ENCODE measurements at regions not wholly inside any gene's neighbourhood (a gene's known extent, or its start where the extent isn't known, plus 50 kb on each side); places are given as distances from the start of the nearest gene placed in this dataset.

- H2BK15ac ChIP-seq (replicated peaks; ENCODE audit: low read depth): no peak overlapping the region
- H2AK5ac ChIP-seq (ENCODE audit: low read length): no peak overlapping the region
- H4K8ac ChIP-seq (ENCODE audit: low read depth, low read length): no peak overlapping the region
- WGBS (ENCODE audit: extremely low coverage, insufficient coverage, low lambda C conversion rate): no CpG with 5 or more reads among the region's 3 CpGs
- H3K36me3 ChIP-seq (ENCODE audit: control insufficient read depth, insufficient read depth, low read length): no peaks in the 10 kb centered on the region
- no peak overlapping the region for H3K56ac ChIP-seq (ENCODE audit: low read length)
- no peaks in the 10 kb centered on the region for H3K4me1 ChIP-seq (ENCODE audit: control insufficient read depth, low read depth, low read length)
- no peak overlapping the region for H3K18ac ChIP-seq (ENCODE audit: low read length)
- H4K5ac ChIP-seq (ENCODE audit: low read length): no peak overlapping the region
- no peak overlapping the region for H3K4me3 ChIP-seq (ENCODE audit: low read length)
- no peaks in the 10 kb centered on the region for H3K27me3 ChIP-seq (ENCODE audit: insufficient read depth, low read length, poor library complexity)
- no peak for DNase-seq
- H3K23ac ChIP-seq (ENCODE audit: low read length): no peak overlapping the region
- no peak overlapping the region for H2BK5ac ChIP-seq (ENCODE audit: low read length)
- H3K4ac ChIP-seq (ENCODE audit: low read depth, low read length): no peak overlapping the region
- H3K4me2 ChIP-seq (ENCODE audit: low read length): no peak overlapping the region
- no peaks in the 10 kb centered on the region for H3K79me1 ChIP-seq (ENCODE audit: low read length)
- no peaks in the 10 kb centered on the region for H3K79me2 ChIP-seq (ENCODE audit: control insufficient read depth, insufficient read depth, low read length)
- no peak overlapping the region for H3K27ac ChIP-seq (ENCODE audit: low read depth, low read length)
- H3K9ac ChIP-seq (ENCODE audit: low read length): no peak overlapping the region
- no peak overlapping the region for H2BK120ac ChIP-seq (ENCODE audit: low read depth, low read length)
Observed at GRCh38 chr13:100883453-100883852, 208.9 kb upstream of the TMTC4 start.

- Histone ChIP-seq H2BK15ac (replicated peaks; ENCODE audit: low read depth) (no peak overlapping the region), H2BK5ac (ENCODE audit: low read length) (no peak overlapping the region), H4K5ac (ENCODE audit: low read length) (no peak overlapping the region), H3K4ac (ENCODE audit: low read depth, low read length) (no peak overlapping the region), H3K27ac (ENCODE audit: low read depth, low read length) (no peak overlapping the region), H3K36me3 (ENCODE audit: control insufficient read depth, insufficient read depth, low read length) (no peaks in the 10 kb centered on the region), H2BK120ac (ENCODE audit: low read depth, low read length) (no peak overlapping the region), H4K8ac (ENCODE audit: low read depth, low read length) (no peak overlapping the region), H3K56ac (ENCODE audit: low read length) (no peak overlapping the region), H3K4me2 (ENCODE audit: low read length) (no peak overlapping the region), H2AK5ac (ENCODE audit: low read length) (no peak overlapping the region), H3K4me1 (ENCODE audit: control insufficient read depth, low read depth, low read length) (no peaks in the 10 kb centered on the region), H3K4me3 (ENCODE audit: low read length) (no peak overlapping the region), H3K18ac (ENCODE audit: low read length) (no peak overlapping the region), H3K23ac (ENCODE audit: low read length) (no peak overlapping the region), H3K79me2 (ENCODE audit: control insufficient read depth, insufficient read depth, low read length) (no peaks in the 10 kb centered on the region), H3K79me1 (ENCODE audit: low read length) (no peaks in the 10 kb centered on the region), H3K27me3 (ENCODE audit: insufficient read depth, low read length, poor library complexity) (no peaks in the 10 kb centered on the region), H3K9ac (ENCODE audit: low read length) (no peak overlapping the region)
- DNase-seq: no peak
- no CpG with 5 or more reads among the region's 7 CpGs for WGBS (ENCODE audit: extremely low coverage, insufficient coverage, low lambda C conversion rate)
Observed at GRCh38 chr13:100881291-100881864, 206.8 kb upstream of the TMTC4 start.

- Histone ChIP-seq H2BK5ac (ENCODE audit: low read length) (no peak overlapping the region), H3K4me3 (ENCODE audit: low read length) (no peak overlapping the region), H4K5ac (ENCODE audit: low read length) (no peak overlapping the region), H3K23ac (ENCODE audit: low read length) (no peak overlapping the region), H2BK120ac (ENCODE audit: low read depth, low read length) (no peak overlapping the region), H3K79me2 (ENCODE audit: control insufficient read depth, insufficient read depth, low read length) (no peaks in the 10 kb centered on the region), H3K27ac (ENCODE audit: low read depth, low read length) (no peak overlapping the region), H3K56ac (ENCODE audit: low read length) (no peak overlapping the region), H3K36me3 (ENCODE audit: control insufficient read depth, insufficient read depth, low read length) (no peaks in the 10 kb centered on the region), H3K4me1 (ENCODE audit: control insufficient read depth, low read depth, low read length) (no peaks in the 10 kb centered on the region), H3K9ac (ENCODE audit: low read length) (no peak overlapping the region), H3K18ac (ENCODE audit: low read length) (no peak overlapping the region), H3K4ac (ENCODE audit: low read depth, low read length) (no peak overlapping the region), H2BK15ac (replicated peaks; ENCODE audit: low read depth) (no peak overlapping the region), H3K4me2 (ENCODE audit: low read length) (no peak overlapping the region), H2AK5ac (ENCODE audit: low read length) (no peak overlapping the region), H3K27me3 (ENCODE audit: insufficient read depth, low read length, poor library complexity) (no peaks in the 10 kb centered on the region), H4K8ac (ENCODE audit: low read depth, low read length) (no peak overlapping the region), H3K79me1 (ENCODE audit: low read length) (no peaks in the 10 kb centered on the region)
- no peak for DNase-seq
- no CpG with 5 or more reads among the region's 3 CpGs for WGBS (ENCODE audit: extremely low coverage, insufficient coverage, low lambda C conversion rate)
Observed at GRCh38 chr13:100880166-100880565, 205.6 kb upstream of the TMTC4 start.

- Histone ChIP-seq H3K9ac (ENCODE audit: low read length) (no peak overlapping the region), H3K79me2 (ENCODE audit: control insufficient read depth, insufficient read depth, low read length) (no peaks in the 10 kb centered on the region), H4K5ac (ENCODE audit: low read length) (no peak overlapping the region), H2BK120ac (ENCODE audit: low read depth, low read length) (no peak overlapping the region), H3K36me3 (ENCODE audit: control insufficient read depth, insufficient read depth, low read length) (no peaks in the 10 kb centered on the region), H3K56ac (ENCODE audit: low read length) (no peak overlapping the region), H3K18ac (ENCODE audit: low read length) (no peak overlapping the region), H2BK15ac (replicated peaks; ENCODE audit: low read depth) (no peak overlapping the region), H3K4ac (ENCODE audit: low read depth, low read length) (no peak overlapping the region), H4K8ac (ENCODE audit: low read depth, low read length) (no peak overlapping the region), H3K4me2 (ENCODE audit: low read length) (no peak overlapping the region), H3K27ac (ENCODE audit: low read depth, low read length) (no peak overlapping the region), H3K27me3 (ENCODE audit: insufficient read depth, low read length, poor library complexity) (no peaks in the 10 kb centered on the region), H3K79me1 (ENCODE audit: low read length) (no peaks in the 10 kb centered on the region), H2BK5ac (ENCODE audit: low read length) (no peak overlapping the region), H3K23ac (ENCODE audit: low read length) (no peak overlapping the region), H2AK5ac (ENCODE audit: low read length) (no peak overlapping the region), H3K4me1 (ENCODE audit: control insufficient read depth, low read depth, low read length) (no peaks in the 10 kb centered on the region), H3K4me3 (ENCODE audit: low read length) (no peak overlapping the region)
- no peak for DNase-seq
- no CpG with 5 or more reads among the region's 5 CpGs for WGBS (ENCODE audit: extremely low coverage, insufficient coverage, low lambda C conversion rate)
Observed at GRCh38 chr13:100879255-100879654, 204.7 kb upstream of the TMTC4 start.

- Histone ChIP-seq H3K36me3 (ENCODE audit: control insufficient read depth, insufficient read depth, low read length) (no peaks in the 10 kb centered on the region), H4K8ac (ENCODE audit: low read depth, low read length) (no peak overlapping the region), H3K56ac (ENCODE audit: low read length) (no peak overlapping the region), H3K4ac (ENCODE audit: low read depth, low read length) (no peak overlapping the region), H3K27me3 (ENCODE audit: insufficient read depth, low read length, poor library complexity) (no peaks in the 10 kb centered on the region), H2BK5ac (ENCODE audit: low read length) (no peak overlapping the region), H3K4me1 (ENCODE audit: control insufficient read depth, low read depth, low read length) (no peaks in the 10 kb centered on the region), H2AK5ac (ENCODE audit: low read length) (no peak overlapping the region), H3K4me3 (ENCODE audit: low read length) (no peak overlapping the region), H4K5ac (ENCODE audit: low read length) (no peak overlapping the region), H3K79me1 (ENCODE audit: low read length) (no peaks in the 10 kb centered on the region), H3K9ac (ENCODE audit: low read length) (no peak overlapping the region), H3K4me2 (ENCODE audit: low read length) (no peak overlapping the region), H3K27ac (ENCODE audit: low read depth, low read length) (no peak overlapping the region), H2BK15ac (replicated peaks; ENCODE audit: low read depth) (no peak overlapping the region), H2BK120ac (ENCODE audit: low read depth, low read length) (no peak overlapping the region), H3K79me2 (ENCODE audit: control insufficient read depth, insufficient read depth, low read length) (no peaks in the 10 kb centered on the region), H3K18ac (ENCODE audit: low read length) (no peak overlapping the region), H3K23ac (ENCODE audit: low read length) (no peak overlapping the region)
- 100% methylated on average over 2 of the region's 2 CpGs for WGBS (ENCODE audit: extremely low coverage, insufficient coverage, low lambda C conversion rate)
- DNase-seq: no peak
Observed at GRCh38 chr13:100876044-100876403, 201.4 kb upstream of the TMTC4 start.

GRCh38 chr13:100875392-100876043, 200.9 kb upstream of the TMTC4 start:
- Histone ChIP-seq H3K36me3 (ENCODE audit: control insufficient read depth, insufficient read depth, low read length) (no peaks in the 10 kb centered on the region), H3K27ac (ENCODE audit: low read depth, low read length) (no peak overlapping the region), H2BK5ac (ENCODE audit: low read length) (no peak overlapping the region), H4K5ac (ENCODE audit: low read length) (no peak overlapping the region), H3K4me1 (ENCODE audit: control insufficient read depth, low read depth, low read length) (no peaks in the 10 kb centered on the region), H3K79me2 (ENCODE audit: control insufficient read depth, insufficient read depth, low read length) (no peaks in the 10 kb centered on the region), H2AK5ac (ENCODE audit: low read length) (no peak overlapping the region), H3K4me3 (ENCODE audit: low read length) (no peak overlapping the region), H3K23ac (ENCODE audit: low read length) (no peak overlapping the region), H3K56ac (ENCODE audit: low read length) (no peak overlapping the region), H4K8ac (ENCODE audit: low read depth, low read length) (no peak overlapping the region), H3K27me3 (ENCODE audit: insufficient read depth, low read length, poor library complexity) (no peaks in the 10 kb centered on the region), H2BK15ac (replicated peaks; ENCODE audit: low read depth) (no peak overlapping the region), H3K18ac (ENCODE audit: low read length) (no peak overlapping the region), H2BK120ac (ENCODE audit: low read depth, low read length) (no peak overlapping the region), H3K4ac (ENCODE audit: low read depth, low read length) (no peak overlapping the region), H3K9ac (ENCODE audit: low read length) (no peak overlapping the region), H3K79me1 (ENCODE audit: low read length) (no peaks in the 10 kb centered on the region), H3K4me2 (ENCODE audit: low read length) (no peak overlapping the region)
- no CpG with 5 or more reads among the region's 3 CpGs for WGBS (ENCODE audit: extremely low coverage, insufficient coverage, low lambda C conversion rate)
- no peak for DNase-seq

All from mesendoderm (in vitro differentiated cells).